ENCODE measurements at regions not wholly inside any gene's neighbourhood (a gene's known extent, or its start where the extent isn't known, plus 50 kb on each side); places are given as distances from the start of the nearest gene placed in this dataset.
"Not testable (repeated sequence)": the region's sequence is repeated elsewhere in the genome, so short reads cannot be mapped to it uniquely, and the experiment has no call there.

DNA sequence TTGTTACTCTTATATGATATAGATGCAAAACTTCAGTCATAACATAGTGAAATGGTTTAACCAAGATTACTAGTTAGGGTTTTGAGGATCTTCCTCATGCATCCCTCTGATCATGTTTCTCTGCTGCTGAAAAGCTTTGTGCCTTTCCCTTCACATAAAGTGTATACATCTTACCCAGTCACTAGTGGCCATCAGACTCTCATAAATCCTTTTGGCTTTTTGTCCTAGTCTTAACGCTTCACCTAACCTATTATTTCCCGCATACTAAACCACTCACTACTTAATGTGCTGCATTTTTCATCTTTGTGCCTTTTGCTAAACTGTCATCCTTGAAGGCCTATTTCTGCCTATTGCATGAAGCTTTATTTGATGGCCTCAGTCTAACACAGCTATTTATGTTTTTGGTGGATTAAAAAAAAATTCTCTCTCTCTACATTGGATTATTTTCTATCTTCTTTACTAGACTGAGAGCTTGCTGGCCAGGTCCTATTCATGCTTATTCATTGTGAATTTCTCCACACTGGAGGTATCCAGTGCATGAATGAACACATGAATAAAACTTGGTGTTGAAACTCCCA is 717.6 kb upstream of the GOLIM4 start:
- no peaks in the 10 kb centered on the region for H3K9me3 Mint-ChIP-seq
- H3K4me3 Mint-ChIP-seq: no peak overlapping the region
- H3K4me1 Mint-ChIP-seq: no peaks in the 10 kb centered on the region
- POLR2A ChIA-PET: no interaction called here
- H3K27me3 Mint-ChIP-seq: no peaks in the 10 kb centered on the region
- DNase-seq: no peak
- H3K27ac Mint-ChIP-seq: no peak overlapping the region
- ATAC-seq: no peak
- H3K36me3 Mint-ChIP-seq: no peaks in the 10 kb centered on the region

DNA sequence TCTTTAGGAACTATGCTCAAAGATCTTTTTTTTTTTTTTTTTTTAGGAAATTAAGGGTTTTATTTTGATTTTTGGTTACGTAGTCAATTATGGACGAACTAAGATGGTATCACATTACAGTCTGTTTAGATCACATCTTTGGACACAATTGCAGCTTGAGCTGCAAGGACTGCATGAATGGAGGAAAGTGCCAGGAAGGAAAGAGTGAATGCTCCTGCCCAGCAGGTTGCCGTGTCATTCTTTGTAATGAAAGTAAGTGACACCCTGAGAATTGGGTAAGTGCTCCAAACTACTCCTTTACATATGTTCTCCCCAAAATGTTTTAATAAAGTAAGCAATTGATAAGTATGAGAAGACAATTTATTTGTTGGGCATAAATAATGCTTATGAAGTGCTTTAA is 716.5 kb upstream of the GOLIM4 start:
- Mint-ChIP-seq H3K9me3 (no peaks in the 10 kb centered on the region), H3K4me3 (no peak overlapping the region)
- POLR2A ChIA-PET: no interaction called here

DNA sequence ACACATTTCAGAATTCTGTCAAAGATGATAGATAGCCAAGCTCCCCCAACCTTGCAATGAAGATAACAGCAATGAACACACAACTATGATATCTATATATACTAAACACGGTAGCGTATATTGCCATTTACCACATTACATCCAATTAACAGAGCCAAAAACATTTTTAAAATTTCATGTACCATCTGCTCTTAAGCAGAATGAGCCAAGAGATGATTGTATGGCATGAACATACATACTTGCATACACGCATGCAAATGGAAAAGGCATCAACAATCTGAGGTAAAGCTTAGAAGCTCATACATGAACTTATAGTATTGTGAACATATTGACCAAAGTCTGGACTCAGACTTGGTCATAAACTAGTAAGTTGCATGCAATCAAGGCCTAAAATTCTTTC is 712.9 kb upstream of the GOLIM4 start:
- Mint-ChIP-seq H3K9me3 (no peaks in the 10 kb centered on the region), H3K4me3 (no peak overlapping the region), H3K27ac (no peak overlapping the region), H3K4me1 (no peaks in the 10 kb centered on the region), H3K27me3 (peaks cover 0 to 1% (median 0%) of the 10 kb centered on the region in 5 donors), H3K36me3 (no peaks in the 10 kb centered on the region)
- POLR2A ChIA-PET: no interaction called here
- ATAC-seq (no peak), DNase-seq (no peak)

More for the DNA sequence above, 716.5 kb upstream of the GOLIM4 start:
- ATAC-seq (no peak), DNase-seq (no peak)
- Mint-ChIP-seq H3K27me3 (no peaks in the 10 kb centered on the region), H3K4me1 (no peaks in the 10 kb centered on the region), H3K27ac (no peak overlapping the region), H3K36me3 (no peaks in the 10 kb centered on the region)

DNA sequence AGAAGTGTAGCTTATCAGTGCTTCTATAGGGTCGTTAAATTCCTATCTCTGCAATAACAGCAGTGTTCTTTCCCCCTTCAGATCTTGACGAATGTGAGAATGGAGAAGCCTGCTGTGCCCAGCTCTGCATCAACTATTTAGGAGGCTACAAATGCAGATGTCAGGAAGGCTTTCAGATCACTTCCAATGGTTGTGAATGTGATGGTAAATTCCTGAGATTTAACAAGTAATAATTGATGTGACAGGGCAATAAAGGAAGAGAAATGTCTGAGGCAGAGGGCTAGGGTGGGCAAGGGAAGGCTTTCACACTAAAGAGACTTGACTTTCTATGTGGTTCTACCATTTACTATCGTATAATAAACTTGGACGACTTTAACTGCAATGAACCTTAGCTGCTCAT is 711.7 kb upstream of the GOLIM4 start:
- H3K27ac Mint-ChIP-seq: no peak overlapping the region
- peaks cover 0 to 1% (median 0%) of the 10 kb centered on the region in 5 donors for H3K27me3 Mint-ChIP-seq
- no peaks in the 10 kb centered on the region for H3K4me1 Mint-ChIP-seq
- DNase-seq (no peak), ATAC-seq (no peak)
- H3K4me3 Mint-ChIP-seq: no peak overlapping the region
- no peaks in the 10 kb centered on the region for H3K9me3 Mint-ChIP-seq
- POLR2A ChIA-PET: no interaction called here
- no peaks in the 10 kb centered on the region for H3K36me3 Mint-ChIP-seq

DNA sequence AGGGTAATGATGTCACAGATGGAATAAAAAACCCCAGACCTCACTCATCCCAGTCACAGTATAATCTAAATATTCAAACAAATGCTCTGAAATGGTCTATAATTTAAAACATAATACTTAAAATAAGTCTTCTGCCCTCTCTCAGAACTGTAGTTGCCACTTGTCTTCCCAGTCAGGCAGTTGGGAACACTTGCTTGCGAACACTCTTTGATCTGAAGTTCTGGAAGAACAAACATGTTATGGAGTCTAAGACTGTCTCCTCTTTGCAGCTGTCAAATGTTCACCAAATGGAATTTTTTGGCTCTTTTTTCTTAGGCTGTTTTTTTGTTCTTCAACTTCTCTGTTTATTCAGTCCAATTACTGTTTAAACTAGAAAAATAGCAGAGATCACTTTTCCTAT is 711.1 kb upstream of the GOLIM4 start:
- H3K9me3 Mint-ChIP-seq: no peaks in the 10 kb centered on the region

DNA sequence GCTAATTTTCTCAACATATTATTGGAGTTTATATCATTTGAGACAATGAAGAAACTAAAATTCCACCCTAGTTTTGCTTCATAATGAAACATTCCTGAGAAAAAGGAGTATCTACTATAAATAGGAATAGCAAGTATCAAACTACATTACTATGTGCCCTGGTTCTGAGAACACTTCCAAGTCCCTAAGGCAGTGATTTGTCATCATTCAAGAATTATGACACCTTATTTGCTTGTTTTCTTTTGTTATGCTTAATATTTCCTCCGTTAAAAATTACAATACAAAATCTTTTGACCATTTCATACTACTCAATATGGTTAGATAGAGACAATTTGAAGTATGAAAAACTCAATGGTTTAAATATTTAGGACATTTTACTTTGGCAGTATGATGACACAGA is 707.8 kb upstream of the GOLIM4 start:
- no peak for DNase-seq
- Mint-ChIP-seq H3K27ac (no peak overlapping the region), H3K4me1 (no peaks in the 10 kb centered on the region), H3K27me3 (peaks cover 0 to 1% (median 0%) of the 10 kb centered on the region in 5 donors), H3K9me3 (peaks cover 0 to 2% (median 0%) of the 10 kb centered on the region in 9 donors), H3K36me3 (no peaks in the 10 kb centered on the region), H3K4me3 (no peak overlapping the region)
- no peak for ATAC-seq
- POLR2A ChIA-PET: no interaction called here

More for the DNA sequence above, 711.1 kb upstream of the GOLIM4 start:
- Mint-ChIP-seq H3K27me3 (peaks cover 0 to 1% (median 0%) of the 10 kb centered on the region in 5 donors), H3K4me1 (no peaks in the 10 kb centered on the region), H3K27ac (no peak overlapping the region), H3K36me3 (no peaks in the 10 kb centered on the region), H3K4me3 (no peak overlapping the region)
- DNase-seq (no peak), ATAC-seq (no peak)
- POLR2A ChIA-PET: no interaction called here

DNA sequence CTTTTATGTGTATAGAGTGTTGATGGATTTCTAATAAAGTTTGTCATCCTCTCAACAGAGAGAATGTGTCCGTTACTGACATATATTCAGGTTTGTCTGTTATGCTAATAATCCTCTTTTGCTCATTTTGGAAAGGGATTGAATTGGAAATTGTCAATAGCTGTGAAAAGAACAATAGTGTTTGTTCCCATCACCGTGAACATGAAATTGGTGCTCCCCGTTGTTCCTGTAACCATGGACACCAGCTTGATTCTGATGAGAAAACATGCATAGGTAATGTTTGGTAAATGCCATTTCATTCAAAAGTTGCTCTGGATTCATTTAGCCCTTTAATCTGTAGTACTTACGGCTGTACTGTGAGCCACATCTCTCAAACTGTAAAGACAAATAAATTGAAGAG is 707.0 kb upstream of the GOLIM4 start:
- Mint-ChIP-seq H3K9me3 (peaks cover 0 to 2% (median 0%) of the 10 kb centered on the region in 9 donors), H3K36me3 (no peaks in the 10 kb centered on the region), H3K27me3 (peaks cover 0 to 1% (median 0%) of the 10 kb centered on the region in 5 donors), H3K4me1 (no peaks in the 10 kb centered on the region), H3K4me3 (no peak overlapping the region), H3K27ac (no peak overlapping the region)
- DNase-seq (no peak), ATAC-seq (no peak)
- POLR2A ChIA-PET: no interaction called here

DNA sequence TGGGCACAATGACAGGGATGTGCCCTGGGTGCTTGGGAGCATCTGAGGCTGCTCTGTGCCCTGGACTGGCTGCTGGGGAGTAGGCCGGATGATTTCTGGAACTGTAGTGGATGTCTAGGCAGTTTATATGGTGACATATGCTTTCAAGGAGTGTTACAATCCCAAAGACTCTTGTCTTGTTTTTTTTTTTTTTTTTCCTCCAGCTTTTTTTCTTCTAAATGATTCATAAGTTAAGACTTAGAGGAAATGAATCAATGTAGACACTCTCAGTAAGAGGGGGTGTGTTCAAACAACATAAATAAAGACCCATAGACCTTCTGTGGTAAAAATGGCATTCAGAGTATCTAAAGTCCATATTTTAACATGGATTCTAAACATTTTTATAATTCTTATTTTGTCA is 706.1 kb upstream of the GOLIM4 start:
- Mint-ChIP-seq H3K27ac (no peak overlapping the region), H3K36me3 (no peaks in the 10 kb centered on the region)
- POLR2A ChIA-PET: no interaction called here

DNA sequence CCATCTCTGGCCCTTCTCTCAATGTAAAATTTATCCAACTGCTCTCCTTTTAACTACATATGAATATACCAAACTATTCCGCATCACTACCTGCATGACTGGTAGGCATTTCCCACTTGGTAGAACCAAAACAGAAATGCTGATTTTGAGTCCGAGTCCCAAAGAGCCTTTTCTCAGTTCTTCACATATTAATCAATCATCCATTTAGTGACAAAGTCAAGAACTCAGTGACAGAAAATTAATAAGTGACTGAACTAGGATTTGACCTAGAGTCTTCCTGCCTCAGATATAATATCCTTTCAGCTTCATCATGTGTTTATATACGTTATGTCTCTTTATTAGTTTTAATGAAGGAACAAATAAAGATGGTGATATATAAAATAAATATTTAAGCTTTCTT is 700.6 kb upstream of the GOLIM4 start:
- no peak for ATAC-seq
- POLR2A ChIA-PET: no interaction called here
- H3K27ac Mint-ChIP-seq: no peak overlapping the region

More for the DNA sequence above, 706.1 kb upstream of the GOLIM4 start:
- H3K9me3 Mint-ChIP-seq: peaks cover 0 to 2% (median 0%) of the 10 kb centered on the region in 9 donors
- ATAC-seq (no peak), DNase-seq (no peak)
- H3K4me3 Mint-ChIP-seq: no peak overlapping the region
- H3K4me1 Mint-ChIP-seq: no peaks in the 10 kb centered on the region
- H3K27me3 Mint-ChIP-seq: peaks cover 0 to 1% (median 0%) of the 10 kb centered on the region in 5 donors

DNA sequence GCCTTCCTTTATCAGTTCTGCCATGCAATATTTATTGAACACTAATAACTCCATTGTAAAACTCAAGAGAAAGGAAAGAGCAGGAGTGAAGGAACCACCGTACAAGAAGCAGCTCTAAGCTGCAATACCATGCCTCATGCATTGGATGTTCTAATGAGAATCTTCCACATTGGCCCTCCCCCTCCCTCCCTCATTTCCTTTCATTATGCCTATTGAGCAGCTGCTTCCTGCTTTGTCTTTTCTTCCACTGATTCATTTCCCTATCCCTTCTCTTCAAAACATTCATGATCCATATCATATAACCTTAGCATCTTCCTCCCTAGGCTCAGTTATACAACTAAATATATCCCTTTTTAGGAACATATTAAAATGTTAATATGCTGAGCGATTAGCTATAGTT is 698.7 kb upstream of the GOLIM4 start:
- Mint-ChIP-seq H3K36me3 (no peaks in the 10 kb centered on the region), H3K4me1 (no peaks in the 10 kb centered on the region), H3K27ac (no peak overlapping the region), H3K27me3 (no peaks in the 10 kb centered on the region), H3K9me3 (peaks cover 0 to 2% (median 0%) of the 10 kb centered on the region in 9 donors), H3K4me3 (no peak overlapping the region)
- POLR2A ChIA-PET: no interaction called here
- ATAC-seq (no peak), DNase-seq (no peak)

More for the DNA sequence above, 700.6 kb upstream of the GOLIM4 start:
- Mint-ChIP-seq H3K4me1 (no peaks in the 10 kb centered on the region), H3K9me3 (peaks cover 0 to 2% (median 0%) of the 10 kb centered on the region in 9 donors), H3K27me3 (no peaks in the 10 kb centered on the region), H3K4me3 (no peak overlapping the region), H3K36me3 (no peaks in the 10 kb centered on the region)
- DNase-seq: no peak

DNA sequence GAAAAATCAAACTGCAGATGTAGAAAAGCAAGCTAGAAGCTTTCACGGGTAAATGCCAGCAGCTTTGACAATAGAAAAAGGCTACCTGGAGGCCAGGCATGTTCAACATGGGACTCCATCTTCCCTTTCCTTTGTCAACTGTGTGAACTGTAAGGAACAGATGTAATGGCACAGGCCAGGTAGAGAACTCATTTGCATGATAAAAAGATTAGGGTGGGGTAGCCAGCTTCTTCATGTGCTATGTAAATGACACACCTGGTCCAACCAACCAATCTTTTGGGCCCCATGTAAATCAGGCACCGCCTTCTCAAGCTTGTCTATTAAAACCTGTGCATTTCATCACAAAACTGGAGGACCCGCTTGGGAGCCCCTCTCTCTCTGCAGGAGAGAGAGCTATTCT is 686.5 kb upstream of the GOLIM4 start:
- POLR2A ChIA-PET: no interaction called here
- H3K4me3 Mint-ChIP-seq: no peak overlapping the region
- DNase-seq (no peak), ATAC-seq (no peak)
- H3K27me3 Mint-ChIP-seq: no peaks in the 10 kb centered on the region
- peak overlapping the region in 1 of 10 donors; percentile 71 for H3K27ac Mint-ChIP-seq
- H3K9me3 Mint-ChIP-seq: peaks cover 3 to 27% (median 9%) of the 10 kb centered on the region in 9 donors
- H3K36me3 Mint-ChIP-seq: peaks cover 0 to 3% (median 0%) of the 10 kb centered on the region in 3 donors
- no peaks in the 10 kb centered on the region for H3K4me1 Mint-ChIP-seq

DNA sequence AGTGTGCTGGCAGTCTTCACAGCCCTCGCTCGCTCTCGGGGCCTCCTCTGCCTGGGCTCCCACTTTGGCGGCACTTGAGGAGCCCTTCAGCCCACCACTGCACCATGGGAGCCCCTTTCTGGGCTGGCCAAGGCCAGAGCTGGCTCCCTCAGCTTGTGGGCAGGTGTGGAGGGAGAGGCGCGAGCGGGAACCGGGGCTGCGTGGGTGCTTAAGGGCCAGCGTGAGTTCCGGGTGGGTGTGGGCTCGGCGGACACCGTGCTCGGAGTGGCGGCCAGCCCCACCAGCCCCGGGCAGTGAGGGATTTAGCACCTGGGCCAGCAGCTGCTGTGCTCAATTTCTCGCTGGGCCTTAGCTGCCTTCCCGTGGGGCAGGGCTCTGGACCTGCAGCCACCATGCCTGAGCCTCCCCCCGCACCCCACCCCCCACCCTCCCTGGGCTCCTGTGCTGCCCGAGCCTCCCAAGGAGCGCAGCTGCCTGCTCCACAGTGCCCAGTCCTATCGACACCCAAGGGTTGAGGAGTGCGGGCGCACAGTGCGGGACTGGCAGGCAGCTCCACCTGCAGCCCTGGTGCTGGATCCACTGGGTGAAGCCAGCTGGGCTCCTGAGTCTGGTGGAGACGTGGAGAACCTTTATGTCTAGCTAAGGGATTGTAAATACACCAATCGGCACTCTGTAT is 684.4 kb upstream of the GOLIM4 start:
- H3K4me1 Mint-ChIP-seq, ATAC-seq, DNase-seq, H3K27ac Mint-ChIP-seq, H3K27me3 Mint-ChIP-seq, H3K36me3 Mint-ChIP-seq, POLR2A ChIA-PET, H3K4me3 Mint-ChIP-seq: not testable (repeated sequence)
- H3K9me3 Mint-ChIP-seq: peaks cover 2 to 32% (median 7%) of the 10 kb centered on the region in 9 donors

DNA sequence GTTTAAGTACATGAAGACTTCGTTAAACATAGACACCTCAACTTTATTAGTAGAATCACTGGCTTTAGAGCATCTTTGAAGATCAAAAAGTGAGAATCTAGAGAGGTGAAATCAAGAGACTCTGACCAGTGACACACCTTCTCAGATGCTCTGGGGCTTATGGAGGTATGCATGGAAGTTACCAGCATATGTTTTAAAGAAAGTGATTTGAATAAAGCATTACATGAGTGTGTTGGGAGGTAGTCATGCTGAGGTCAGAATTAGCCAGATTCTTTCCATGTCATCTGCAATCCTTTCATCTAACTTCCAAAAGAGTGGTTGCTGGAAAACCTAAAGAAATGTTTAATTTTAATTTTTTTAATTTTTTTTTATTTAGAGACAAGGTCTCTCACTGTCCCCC is 658.0 kb upstream of the GOLIM4 start:
- POLR2A ChIA-PET: no interaction called here
- Mint-ChIP-seq H3K9me3 (peaks cover 0 to 20% (median 3%) of the 10 kb centered on the region in 9 donors), H3K4me3 (no peak overlapping the region), H3K27ac (no peak overlapping the region), H3K4me1 (no peaks in the 10 kb centered on the region), H3K36me3 (no peaks in the 10 kb centered on the region), H3K27me3 (no peaks in the 10 kb centered on the region)
- ATAC-seq: no peak
- DNase-seq: no peak

DNA sequence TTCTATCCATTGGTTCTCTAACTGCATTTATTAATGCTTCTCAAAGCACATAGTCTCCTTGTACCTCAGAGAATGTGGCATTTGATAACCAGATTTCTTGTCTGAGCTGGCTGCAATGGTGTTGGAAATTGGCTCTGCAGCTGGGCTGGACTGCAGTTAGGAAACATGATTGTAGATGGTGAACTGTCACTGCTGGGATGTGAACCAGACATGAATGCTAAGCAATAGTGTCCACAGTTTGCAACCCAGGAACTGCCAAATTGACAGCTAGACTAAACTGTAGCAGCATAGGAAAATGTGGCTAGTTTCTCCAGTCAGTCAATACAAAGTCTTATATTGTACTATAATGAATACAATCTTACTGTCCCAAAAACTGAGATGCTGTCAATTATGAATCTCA is 656.6 kb upstream of the GOLIM4 start:
- H3K36me3 Mint-ChIP-seq: no peaks in the 10 kb centered on the region
- DNase-seq: no peak
- ATAC-seq: no peak
- H3K9me3 Mint-ChIP-seq: peaks cover 0 to 10% (median 0%) of the 10 kb centered on the region in 9 donors
- H3K27ac Mint-ChIP-seq: no peak overlapping the region
- H3K4me1 Mint-ChIP-seq: no peaks in the 10 kb centered on the region
- POLR2A ChIA-PET: no interaction called here
- H3K4me3 Mint-ChIP-seq: no peak overlapping the region
- H3K27me3 Mint-ChIP-seq: no peaks in the 10 kb centered on the region
